Trophoblast cell (in vitro differentiated cells and primary cell): ENCODE measurements at regions not wholly inside any gene's neighbourhood (a gene's known extent, or its start where the extent isn't known, plus 50 kb on each side); places are given as distances from the start of the nearest gene placed in this dataset.
"Not testable (repeated sequence)": the region's sequence is repeated elsewhere in the genome, so short reads cannot be mapped to it uniquely, and the experiment has no call there.

ENCODE experiments used
- DNase-seq, 2 donors: peaks; one replicate each; pipeline ENCODE4 v3.0.0-alpha.2; 2016
- H2AFZ ChIP-seq: 2 replicates; pipeline ENCODE4 v1.6.1; 2013; ENCODE audit warnings: low read length, moderate library complexity, mild to moderate bottlenecking; ENCODE audit not compliant: insufficient read depth, poor library complexity
- H2AK5ac ChIP-seq: 2 replicates; pipeline ENCODE4 v1.6.1; 2013; ENCODE audit warnings: mild to moderate bottlenecking, low read length
- H2BK120ac ChIP-seq: 2 replicates; pipeline ENCODE4 v1.6.1; 2013; ENCODE audit warnings: low read length, mild to moderate bottlenecking, moderate library complexity; ENCODE audit not compliant: insufficient read depth, poor library complexity
- H2BK12ac ChIP-seq: 2 replicates; pipeline ENCODE4 v1.6.1; 2013; ENCODE audit warnings: mild to moderate bottlenecking, low read length, moderate library complexity
- H2BK5ac ChIP-seq: 2 replicates; pipeline ENCODE4 v1.6.1; 2013; ENCODE audit warnings: low read length, low read depth, moderate library complexity, mild to moderate bottlenecking; ENCODE audit not compliant: poor library complexity
- H3K14ac ChIP-seq: 2 replicates; pipeline ENCODE4 v1.6.1; 2013; ENCODE audit warnings: mild to moderate bottlenecking, low read length
- H3K18ac ChIP-seq: 2 replicates; pipeline ENCODE4 v1.6.1; 2013; ENCODE audit warnings: mild to moderate bottlenecking, low read length
- H3K23ac ChIP-seq: 2 replicates; pipeline ENCODE4 v1.6.1; 2013; ENCODE audit warnings: low read length
- H3K27ac ChIP-seq: 2 replicates; pipeline ENCODE4 v1.5.1; 2013; ENCODE audit warnings: low read depth, mild to moderate bottlenecking, inconsistent platforms, low read length, moderate library complexity
- H3K27me3 ChIP-seq: 2 replicates; pipeline ENCODE4 v1.6.1; 2013; ENCODE audit warnings: inconsistent platforms, mild to moderate bottlenecking, low read length, moderate library complexity; ENCODE audit not compliant: insufficient read depth
- H3K36me3 ChIP-seq, 2 experiments: 1 replicate in 1 of 2; 2 replicates in 1 of 2; pipeline ENCODE4 v1.6.1; 2013; ENCODE audit warnings: low read length in 2 of 2, mild to moderate bottlenecking in 2 of 2, moderate library complexity in 1 of 2; ENCODE audit not compliant: insufficient read depth in 2 of 2, control insufficient read depth in 1 of 2
- H3K4ac ChIP-seq: 2 replicates; pipeline ENCODE4 v1.6.1; 2013; ENCODE audit warnings: low read depth, mild to moderate bottlenecking, low read length, moderate library complexity
- H3K4me1 ChIP-seq, 2 experiments: 1 replicate in 1 of 2; 2 replicates in 1 of 2; pipeline ENCODE4 v1.6.1; 2013; ENCODE audit warnings: low read length in 2 of 2, mild to moderate bottlenecking in 2 of 2, moderate library complexity in 1 of 2; ENCODE audit not compliant: insufficient read depth in 2 of 2, control insufficient read depth in 1 of 2
- H3K4me2 ChIP-seq: 2 replicates; pipeline ENCODE4 v1.6.1; 2013; ENCODE audit warnings: inconsistent platforms, mild to moderate bottlenecking, low read length, moderate library complexity
- H3K4me3 ChIP-seq: 2 replicates; pipeline ENCODE4 v1.5.1; 2013; ENCODE audit warnings: mild to moderate bottlenecking, low read depth, low read length, inconsistent platforms
- H3K79me1 ChIP-seq: one replicate; pipeline ENCODE4 v1.6.1; 2013; ENCODE audit warnings: low read length
- H3K79me2 ChIP-seq: 2 replicates; pipeline ENCODE4 v1.6.1; 2013; ENCODE audit warnings: low read length, mild to moderate bottlenecking; ENCODE audit not compliant: control insufficient read depth, insufficient read depth, poor library complexity
- H3K9ac ChIP-seq: 2 replicates; pipeline ENCODE4 v1.6.1; 2013; ENCODE audit warnings: mild to moderate bottlenecking, low read length
- H3K9me3 ChIP-seq: 2 replicates; pipeline ENCODE4 v1.6.1; 2013; ENCODE audit warnings: low read depth, mild to moderate bottlenecking, control low read depth, inconsistent platforms, low read length; ENCODE audit not compliant: insufficient read depth
- H4K12ac ChIP-seq: 2 replicates; pipeline ENCODE4 v1.6.1; 2013; ENCODE audit warnings: low read depth, mild to moderate bottlenecking, low read length, moderate library complexity
- H4K8ac ChIP-seq: 2 replicates; pipeline ENCODE4 v1.6.1; 2013; ENCODE audit warnings: low read depth, mild to moderate bottlenecking, low read length, moderate library complexity
- H4K91ac ChIP-seq: one replicate; pipeline ENCODE4 v1.6.1; 2013; ENCODE audit warnings: low read depth, mild to moderate bottlenecking, low read length, moderate library complexity
- whole genome bisulfite sequencing: extraction: QIAGEN DNeasy Blood & Tissue Kit; methylation state at CpG from one replicate; pipeline ENCODE4 v1.1.7; 2013; ENCODE audit warnings: missing lambda C conversion rate; ENCODE audit not compliant: insufficient read length, insufficient coverage; ENCODE audit errors: extremely low coverage; 5-methylcytosine and 5-hydroxymethylcytosine counted together

DNA sequence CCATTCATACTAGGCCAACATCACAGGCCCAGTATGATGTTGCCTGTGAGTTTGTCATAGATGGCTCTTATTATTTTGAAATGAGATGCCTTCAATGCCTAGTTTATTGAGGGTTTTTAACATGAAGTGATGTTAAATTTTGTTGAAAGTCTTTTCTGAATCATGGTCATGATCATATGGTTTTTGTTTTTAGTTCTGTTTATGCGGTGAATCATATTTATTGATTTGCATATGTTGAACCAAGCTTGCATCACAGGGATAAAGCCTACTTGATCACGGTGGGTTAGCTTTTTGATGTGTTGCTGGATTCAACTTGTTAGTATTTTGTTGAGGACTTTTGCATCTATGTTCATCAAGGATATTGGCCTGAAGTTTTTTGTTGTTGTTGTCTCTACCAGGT is 195.8 kb upstream of the FN1 start:
- DNase-seq = no peak
- no peaks in the 10 kb centered on the region for H3K36me3 ChIP-seq

DNA sequence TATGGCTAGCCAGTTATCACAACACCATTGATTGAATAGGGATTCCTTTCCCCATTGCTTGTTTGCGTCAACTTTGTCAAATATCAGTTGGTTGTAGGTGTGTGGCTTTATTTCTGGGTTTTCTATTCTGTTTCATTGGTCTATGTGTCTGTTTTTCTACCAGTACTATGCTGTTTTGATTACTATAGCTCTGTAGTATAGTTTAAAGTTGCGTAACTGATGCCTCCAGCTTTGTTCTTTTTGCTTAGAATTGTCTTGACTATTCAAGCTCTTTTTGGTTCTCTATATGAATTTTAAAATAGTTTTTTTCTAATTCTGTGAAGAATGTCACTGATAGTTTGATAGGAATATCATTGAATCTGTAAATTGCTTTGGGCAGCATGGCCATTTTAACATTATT is 194.9 kb upstream of the FN1 start:
- not testable (repeated sequence) for DNase-seq, H3K18ac ChIP-seq, H2BK12ac ChIP-seq, H3K27me3 ChIP-seq, H3K79me2 ChIP-seq, H3K23ac ChIP-seq, H4K91ac ChIP-seq, H3K27ac ChIP-seq, H4K12ac ChIP-seq, H3K9me3 ChIP-seq, H3K4me1 ChIP-seq, H3K9ac ChIP-seq, H3K79me1 ChIP-seq, H3K4me3 ChIP-seq, H2AK5ac ChIP-seq, H2BK5ac ChIP-seq, H2BK120ac ChIP-seq, H3K36me3 ChIP-seq, H3K4ac ChIP-seq, H3K4me2 ChIP-seq, H3K14ac ChIP-seq, H4K8ac ChIP-seq, H2AFZ ChIP-seq
- no CpG with 5 or more reads among the region's 2 CpGs for WGBS

More for the DNA sequence above, 195.8 kb upstream of the FN1 start:
- no peak overlapping the region for H2AFZ ChIP-seq
- H3K23ac ChIP-seq = no peak overlapping the region
- H3K79me2 ChIP-seq = no peaks in the 10 kb centered on the region
- H3K18ac ChIP-seq = no peak overlapping the region
- no peak overlapping the region for H4K91ac ChIP-seq
- H3K79me1 ChIP-seq = peaks cover 6% of the 10 kb centered on the region
- no peak overlapping the region for H2BK5ac ChIP-seq
- no peak overlapping the region for H3K9ac ChIP-seq
- no peaks in the 10 kb centered on the region for H3K27me3 ChIP-seq
- H2AK5ac ChIP-seq = no peak overlapping the region
- H4K12ac ChIP-seq = no peak overlapping the region
- no peak overlapping the region for H3K4ac ChIP-seq
- H3K4me1 ChIP-seq = no peaks in the 10 kb centered on the region
- H4K8ac ChIP-seq = no peak overlapping the region
- no peak overlapping the region for H3K4me3 ChIP-seq
- no peak overlapping the region for H2BK12ac ChIP-seq
- no peak overlapping the region for H3K14ac ChIP-seq
- no peak overlapping the region for H2BK120ac ChIP-seq
- no peak overlapping the region for H3K4me2 ChIP-seq
- no peaks in the 10 kb centered on the region for H3K9me3 ChIP-seq
- WGBS = no CpG with 5 or more reads among the region's 2 CpGs
- H3K27ac ChIP-seq = no peak overlapping the region

DNA sequence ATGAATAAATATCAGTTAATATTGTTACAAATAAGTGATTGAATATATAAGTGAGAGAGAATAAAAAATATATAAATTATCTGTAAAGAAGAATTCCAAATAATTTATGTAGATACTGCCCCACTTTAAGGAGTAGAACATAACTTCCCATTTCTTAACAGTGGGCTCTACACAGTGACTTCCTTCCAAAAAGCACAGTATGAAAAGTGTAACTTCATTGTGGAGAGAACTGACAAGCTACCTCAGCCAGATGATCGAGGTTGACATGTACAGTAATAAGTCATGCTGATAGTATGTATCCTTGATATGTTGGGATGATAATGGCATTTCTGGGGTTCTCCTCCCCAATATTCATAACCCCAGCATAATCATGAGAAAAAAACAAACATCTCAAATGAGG is 191.9 kb upstream of the FN1 start:
- Histone ChIP-seq H4K12ac (no peak overlapping the region), H3K36me3 (no peaks in the 10 kb centered on the region), H3K4me2 (no peak overlapping the region), H3K4me1 (peaks cover 2 to 7% of the 10 kb centered on the region in 2 experiments), H3K79me1 (peaks cover 13% of the 10 kb centered on the region), H3K4me3 (no peak overlapping the region), H4K91ac (no peak overlapping the region), H3K18ac (no peak overlapping the region), H3K27ac (no peak overlapping the region), H2BK120ac (no peak overlapping the region), H2BK12ac (no peak overlapping the region), H2BK5ac (no peak overlapping the region), H3K79me2 (no peaks in the 10 kb centered on the region), H2AK5ac (no peak overlapping the region), H4K8ac (no peak overlapping the region), H3K27me3 (no peaks in the 10 kb centered on the region), H3K9me3 (no peaks in the 10 kb centered on the region), H3K23ac (no peak overlapping the region), H2AFZ (no peak overlapping the region), H3K4ac (no peak overlapping the region), H3K9ac (no peak overlapping the region), H3K14ac (no peak overlapping the region)
- no peak for DNase-seq
- WGBS = no CpG with 5 or more reads among the region's 1 CpG

DNA sequence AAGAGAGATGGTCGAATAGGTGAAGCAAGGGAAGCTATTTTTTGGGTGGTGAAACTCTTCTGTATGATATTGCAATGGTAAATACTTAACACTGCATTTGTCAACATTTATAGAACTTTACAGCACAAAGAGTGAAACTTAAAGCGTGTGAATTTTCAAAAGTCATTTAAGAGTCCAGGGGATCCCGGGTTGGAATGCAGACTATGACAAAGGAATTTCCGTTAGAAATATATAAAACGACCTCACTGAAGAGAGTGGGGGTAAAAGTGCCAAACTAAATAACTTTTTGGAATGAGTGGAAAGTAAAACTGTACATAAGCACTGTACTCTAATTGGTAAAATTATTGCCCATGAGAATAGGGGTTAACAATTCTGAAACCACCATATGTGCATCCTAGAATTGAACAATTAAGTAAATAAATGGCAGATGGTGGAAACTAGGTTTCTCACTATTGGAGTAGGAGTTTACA is 191.0 kb upstream of the FN1 start:
- no peak overlapping the region for H2BK12ac ChIP-seq
- H3K79me2 ChIP-seq = no peaks in the 10 kb centered on the region
- no peak overlapping the region for H2BK5ac ChIP-seq
- no peak overlapping the region for H3K18ac ChIP-seq
- no peak overlapping the region for H4K8ac ChIP-seq
- H3K27ac ChIP-seq = no peak overlapping the region
- H3K36me3 ChIP-seq = no peaks in the 10 kb centered on the region
- no peak overlapping the region for H3K14ac ChIP-seq
- no peak overlapping the region for H4K12ac ChIP-seq
- H3K4me1 ChIP-seq = peaks cover 2 to 8% of the 10 kb centered on the region in 2 experiments
- no peak for DNase-seq
- no peak overlapping the region for H2AK5ac ChIP-seq
- no peak overlapping the region for H3K9ac ChIP-seq
- no peak overlapping the region for H3K23ac ChIP-seq
- no peak overlapping the region for H4K91ac ChIP-seq
- no peak overlapping the region for H3K4me2 ChIP-seq
- H3K9me3 ChIP-seq = no peaks in the 10 kb centered on the region
- H2BK120ac ChIP-seq = no peak overlapping the region
- no peak overlapping the region for H3K4ac ChIP-seq
- no CpG with 5 or more reads among the region's 5 CpGs for WGBS
- H3K27me3 ChIP-seq = no peaks in the 10 kb centered on the region
- H3K4me3 ChIP-seq = no peak overlapping the region
- no peak overlapping the region for H2AFZ ChIP-seq
- H3K79me1 ChIP-seq = peaks cover 16% of the 10 kb centered on the region
